Neural cell (in vitro differentiated cells): ENCODE measurements at regions not wholly inside any gene's neighbourhood (a gene's known extent, or its start where the extent isn't known, plus 50 kb on each side); places are given as distances from the start of the nearest gene placed in this dataset.

ENCODE experiments used
- CTCF ChIP-seq: fragments of 450-650 bp; IDR thresholded peaks from 2 replicates; pipeline ENCODE4 v1.5.1; 2014; ENCODE audit warnings: antibody characterized with exemption, mild to moderate bottlenecking, moderate library complexity; ENCODE audit not compliant: poor library complexity, severe bottlenecking
- SMC3 ChIP-seq: fragments of 450-650 bp; conservative IDR thresholded peaks from 2 replicates; pipeline ENCODE4 v1.6.1; 2014; ENCODE audit warnings: antibody characterized with exemption, mild to moderate bottlenecking, moderate library complexity; ENCODE audit not compliant: poor library complexity

GRCh38 chr6:11326116-11326515 lies 93.6 kb upstream of the NEDD9 start:
- TF ChIP-seq SMC3 (no peak), CTCF (no peak)
